SK-N-SH (cell line): ENCODE measurements at regions not wholly inside any gene's neighbourhood (a gene's known extent, or its start where the extent isn't known, plus 50 kb on each side); places are given as distances from the start of the nearest gene placed in this dataset.

Experiments used
- CHD2 ChIP-seq: fragments of 150-350 bp; IDR thresholded peaks from 2 replicates; pipeline ENCODE4 v1.6.1; 2018; ENCODE audit warnings: low read length; ENCODE audit not compliant: partially characterized antibody
- CTCF ChIP-seq: fragments of 200-600 bp; sonication (generic); IDR thresholded peaks from 2 replicates; pipeline ENCODE4 v1.6.1; 2017; ENCODE audit warnings: antibody characterized with exemption, mild to moderate bottlenecking, moderate library complexity
- ELF1 ChIP-seq: IDR thresholded peaks from 2 replicates; pipeline ENCODE4 v1.4.0; 2012
- EP300 ChIP-seq, 2 experiments: IDR thresholded peaks; 2 replicates each; pipeline versions ENCODE4 v1.4.0 to v1.6.1; 2012; ENCODE audit warnings: borderline replicate concordance in 1 of 2, low read depth in 1 of 2, low read length in 1 of 2
- FOXJ3 ChIP-seq: sonication (generic); formaldehyde crosslinking; IDR thresholded peaks from 2 replicates; pipeline ENCODE4 v1.5.1; 2020; ENCODE audit warnings: mild to moderate bottlenecking, missing genetic modification reagents
- GABPA ChIP-seq: IDR thresholded peaks from 2 replicates; pipeline ENCODE4 v1.4.0; 2012; ENCODE audit warnings: low read depth, mild to moderate bottlenecking
- MAX ChIP-seq: IDR thresholded peaks from 2 replicates; pipeline ENCODE4 v1.4.0; 2012; ENCODE audit warnings: low read depth
- NFIC ChIP-seq: IDR thresholded peaks from 2 replicates; pipeline ENCODE4 v1.4.0; 2012; ENCODE audit warnings: borderline replicate concordance
- PBX3 ChIP-seq: IDR thresholded peaks from 2 replicates; pipeline ENCODE4; 2012
- REST ChIP-seq: IDR thresholded peaks from 2 replicates; pipeline ENCODE4 v1.6.1; 2012; ENCODE audit warnings: mild to moderate bottlenecking, low read depth, low read length, moderate library complexity
- RFX5 ChIP-seq: IDR thresholded peaks from 2 replicates; pipeline ENCODE4 v1.6.1; 2012; ENCODE audit warnings: mild to moderate bottlenecking, improper control_type of control experiment, low read length
- RXRA ChIP-seq: IDR thresholded peaks from 2 replicates; pipeline ENCODE4 v1.4.0; 2012; ENCODE audit warnings: low read depth, mild to moderate bottlenecking, borderline replicate concordance
- TAF1 ChIP-seq: IDR thresholded peaks from 2 replicates; pipeline ENCODE4 v1.6.1; 2012; ENCODE audit warnings: low read depth, mild to moderate bottlenecking, low read length, moderate library complexity, borderline replicate concordance
- TEAD4 ChIP-seq: IDR thresholded peaks from 2 replicates; pipeline ENCODE4 v1.4.0; 2012; ENCODE audit warnings: mild to moderate bottlenecking, borderline replicate concordance; ENCODE audit not compliant: insufficient read depth

- TF ChIP-seq RXRA (no peak), TEAD4 (no peak), REST (no peak), TAF1 (no peak), CTCF (no peak), RFX5 (no peak), CHD2 (no peak), NFIC (no peak), GABPA (no peak), PBX3 (no peak), MAX (no peak), FOXJ3 (no peak), EP300 (IDR thresholded peaks at IDR 0.05; ENCODE audit: borderline replicate concordance in 1 of 2, low read depth in 1 of 2, low read length in 1 of 2) (no peak), ELF1 (no peak)
These were observed 2221.6 kb upstream of the AGA start for GRCh38 chr4:179663641-179664429.
